Stimulated activated CD8-positive, alpha-beta memory T cell treated with anti-CD3 and anti-CD28 coated beads, Interleukin-7, amount 100 ng/mL, for 48 hours (primary cell): ENCODE measurements at regions not wholly inside any gene's neighbourhood (a gene's known extent, or its start where the extent isn't known, plus 50 kb on each side); places are given as distances from the start of the nearest gene placed in this dataset.

Experiments
- DNase-seq, 2 donors: peaks; one replicate each; pipeline ENCODE4 v3.0.0-alpha.2; 2020; ENCODE audit warnings: low read depth in 1 of 2; ENCODE audit errors: extremely low read depth in 1 of 2

DNA sequence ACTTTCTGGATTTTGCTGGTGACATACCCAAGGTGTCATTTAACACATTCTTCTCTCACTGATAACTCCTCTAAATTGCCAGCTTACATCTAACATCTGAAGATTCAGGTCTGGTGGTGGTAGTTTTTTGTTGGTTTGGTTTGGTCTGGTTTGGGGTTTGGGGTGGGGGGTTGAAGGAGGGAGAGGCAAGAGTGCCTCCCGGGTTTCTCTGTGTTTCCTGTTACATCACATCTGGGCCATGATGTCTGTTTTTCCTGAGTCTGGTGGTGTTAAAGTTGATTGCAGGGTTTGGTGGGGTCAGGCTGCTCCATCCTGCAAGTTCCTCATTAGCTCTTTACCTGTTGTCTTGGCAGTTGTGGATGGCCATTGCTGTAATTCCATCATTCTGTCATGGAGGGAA, 155.8 kb upstream of the UBL3 start:
- DNase-seq: no peak

DNA sequence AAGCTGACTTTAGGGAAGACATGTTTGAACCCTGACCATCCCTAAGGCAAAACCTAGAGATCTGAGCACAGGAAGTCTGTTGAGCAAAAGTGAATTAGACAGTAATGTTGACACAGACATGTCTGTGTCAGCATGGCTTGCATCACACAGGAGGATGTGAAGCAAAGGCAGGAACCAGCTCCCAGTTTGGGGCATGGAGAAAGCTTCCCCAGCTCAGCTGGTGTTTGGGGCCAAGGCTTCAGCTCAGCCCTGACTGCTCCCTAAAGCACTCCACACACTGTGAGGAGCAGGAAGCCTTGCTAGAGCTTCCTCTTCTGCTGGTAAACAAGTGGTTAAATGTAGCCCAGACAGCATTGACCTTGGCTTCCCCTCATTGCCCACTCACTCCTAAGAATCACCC, 153.8 kb upstream of the UBL3 start:
- DNase-seq: no peak

DNA sequence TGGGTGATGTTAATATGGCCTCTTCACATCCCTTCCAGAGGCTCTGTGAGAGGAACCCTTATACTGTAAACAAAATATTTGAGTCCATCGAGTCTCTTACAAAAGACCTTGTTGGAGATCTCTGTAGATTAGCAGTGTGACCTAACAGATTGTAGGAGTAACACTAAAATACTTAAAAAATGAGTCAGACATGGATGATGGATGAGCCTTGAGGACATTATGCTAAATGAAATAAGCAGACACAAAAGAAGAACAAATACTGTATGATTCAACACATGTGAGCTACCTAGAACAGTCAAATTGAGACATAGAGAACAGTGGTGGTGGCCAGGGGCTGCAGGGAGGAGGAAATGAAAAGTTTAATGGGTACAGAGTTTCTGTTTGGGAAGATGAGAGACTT, 152.2 kb upstream of the UBL3 start:
- no peak for DNase-seq

DNA sequence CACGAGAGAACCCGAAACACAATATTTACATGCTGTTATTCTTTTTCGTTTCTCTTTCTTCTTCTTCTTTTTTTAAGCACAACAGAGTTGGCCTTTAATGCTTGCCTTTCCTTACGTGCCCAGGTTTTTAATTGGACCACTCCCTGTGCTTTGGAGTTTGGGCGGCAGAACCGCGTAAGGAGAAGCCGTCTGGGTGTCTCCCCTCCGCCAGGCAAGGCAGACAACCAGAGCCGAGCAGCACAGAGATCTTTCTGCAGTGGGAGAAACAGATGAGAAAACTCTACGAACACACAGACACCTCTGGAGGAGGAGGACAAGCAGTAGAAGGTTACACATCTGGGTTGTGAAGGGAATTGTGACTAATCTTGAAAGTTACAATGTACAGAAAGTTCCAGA, 150.0 kb upstream of the UBL3 start:
- DNase-seq: no peak

DNA sequence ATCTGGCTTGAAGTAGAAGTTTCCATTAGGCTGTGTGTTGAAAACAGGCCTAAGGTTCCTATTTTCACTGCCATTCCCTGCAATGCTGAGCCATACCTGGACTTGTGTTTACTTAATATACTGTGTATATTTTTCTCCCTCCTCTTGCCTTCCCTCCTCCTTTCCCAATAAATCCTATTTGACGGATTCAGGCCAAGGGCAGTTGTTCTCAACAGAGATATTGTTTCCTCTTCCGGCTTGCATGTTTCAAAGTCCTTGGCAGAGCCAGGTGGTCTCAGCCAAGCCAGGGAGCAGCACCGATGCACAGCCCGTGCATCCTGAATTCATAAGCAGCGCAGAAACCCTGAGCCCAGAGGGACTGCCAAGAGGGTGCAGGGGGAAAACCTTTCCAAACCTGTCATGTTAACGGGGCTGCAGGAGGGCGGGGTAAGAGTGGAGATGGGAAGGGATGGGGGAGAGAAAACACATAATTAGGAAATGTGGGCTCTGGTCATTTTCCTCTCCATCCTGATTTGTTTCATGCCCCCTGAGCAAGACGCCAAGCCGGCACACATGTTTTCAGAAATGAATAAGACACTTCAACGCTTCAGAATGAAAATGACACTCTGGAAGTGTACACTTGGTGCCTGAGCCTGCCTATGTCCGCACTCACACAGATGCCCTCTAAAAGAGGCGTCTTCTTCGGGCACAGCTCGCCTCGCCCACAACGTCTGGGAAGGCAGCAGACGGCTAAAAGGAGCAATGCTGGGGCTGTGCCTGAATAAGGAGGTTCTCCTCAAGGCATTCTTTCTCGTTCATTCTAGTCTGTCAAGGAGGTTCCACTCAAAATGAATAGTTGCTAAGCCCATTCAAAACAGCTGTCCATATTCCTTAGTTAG, 149.3 kb upstream of the UBL3 start:
- DNase-seq: no peak

DNA sequence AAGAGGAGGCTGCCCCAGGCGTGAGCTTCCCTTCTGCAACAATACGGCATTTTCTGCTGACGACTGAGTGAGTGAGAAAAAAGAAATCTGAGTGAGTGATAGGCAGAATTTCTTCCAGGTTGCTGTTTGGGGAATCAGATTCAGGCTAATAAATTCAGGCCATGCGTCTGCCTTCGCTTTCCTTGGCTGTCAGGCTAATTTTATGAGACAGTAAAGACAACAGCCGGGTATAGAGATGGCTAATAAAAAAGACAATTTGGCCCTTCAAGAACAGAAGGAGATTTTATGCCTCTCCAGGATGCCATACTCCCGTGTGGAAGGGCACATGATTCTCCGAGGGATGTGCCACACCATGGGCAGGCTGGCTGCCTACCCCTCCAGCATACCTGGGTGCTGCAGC, 145.9 kb upstream of the UBL3 start:
- DNase-seq: no peak

DNA sequence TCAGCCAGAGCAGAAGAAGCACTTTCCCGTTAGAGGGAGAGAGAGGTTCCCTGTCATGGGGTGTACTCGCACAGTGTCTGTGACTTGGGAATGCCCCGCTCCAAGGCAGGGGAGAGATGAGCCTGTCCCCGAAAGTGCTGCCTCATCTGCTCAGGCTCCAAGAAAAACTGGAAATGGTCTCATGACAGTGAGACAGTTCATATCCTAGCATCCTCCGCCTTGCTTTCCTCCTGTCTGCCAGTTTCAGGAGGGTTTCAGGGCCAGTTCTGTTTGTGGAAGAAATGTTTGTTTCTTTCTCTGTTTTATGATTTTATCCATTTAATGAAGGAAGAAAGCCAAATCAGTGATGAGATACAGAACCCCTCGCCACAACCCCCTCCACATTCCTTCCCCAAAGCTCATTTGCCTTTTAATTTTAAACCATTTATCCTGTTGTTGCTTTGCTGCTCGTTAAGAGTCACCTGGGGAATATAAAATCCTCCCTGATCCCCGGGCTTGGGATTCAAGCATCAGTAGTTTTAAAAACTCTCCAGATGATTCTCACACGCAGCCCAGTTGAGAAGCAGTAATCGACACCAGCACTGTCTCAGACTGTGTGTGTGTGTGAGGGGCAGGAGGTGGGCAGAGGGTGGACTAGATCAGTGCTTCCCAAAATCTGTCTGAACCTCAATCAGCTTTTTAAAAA, 144.6 kb upstream of the UBL3 start:
- no peak for DNase-seq

DNA sequence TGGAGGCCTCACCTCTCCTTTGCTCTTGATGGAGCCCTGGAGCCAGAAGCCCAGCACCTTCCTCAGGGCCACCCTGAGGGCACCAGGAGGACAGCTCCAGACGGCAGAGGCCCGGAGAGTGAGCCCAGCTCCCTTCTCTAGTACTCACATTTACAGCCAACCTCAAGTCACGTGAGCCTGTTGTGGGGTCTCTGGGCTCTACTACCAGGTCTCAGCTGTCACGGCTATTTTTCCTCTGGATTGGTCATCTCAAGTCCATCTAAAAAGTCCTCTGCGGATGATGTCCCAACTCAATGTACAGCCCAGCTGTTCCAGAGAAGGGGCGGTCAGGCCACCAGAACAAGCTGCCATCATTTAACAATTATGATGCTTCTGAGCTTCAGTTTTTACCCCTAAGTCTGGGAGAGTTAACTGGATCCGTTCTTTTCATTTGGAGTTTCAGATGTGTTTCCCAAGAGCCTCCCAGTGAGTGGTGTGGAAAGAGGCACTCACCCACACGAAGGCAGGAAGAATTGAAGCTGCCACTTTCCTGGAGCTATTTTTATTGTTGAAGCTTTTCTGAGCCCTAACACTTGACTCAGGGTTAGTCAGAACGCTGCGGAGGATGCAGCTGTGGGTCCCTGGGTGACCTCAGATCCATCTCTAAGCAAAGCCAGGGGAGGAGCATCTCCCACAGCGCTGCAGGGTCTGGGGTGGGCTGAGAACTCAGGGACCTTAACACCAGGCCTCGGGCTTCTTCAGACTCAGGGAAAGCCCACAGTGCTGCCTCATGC, 143.5 kb upstream of the UBL3 start:
- no peak for DNase-seq

DNA sequence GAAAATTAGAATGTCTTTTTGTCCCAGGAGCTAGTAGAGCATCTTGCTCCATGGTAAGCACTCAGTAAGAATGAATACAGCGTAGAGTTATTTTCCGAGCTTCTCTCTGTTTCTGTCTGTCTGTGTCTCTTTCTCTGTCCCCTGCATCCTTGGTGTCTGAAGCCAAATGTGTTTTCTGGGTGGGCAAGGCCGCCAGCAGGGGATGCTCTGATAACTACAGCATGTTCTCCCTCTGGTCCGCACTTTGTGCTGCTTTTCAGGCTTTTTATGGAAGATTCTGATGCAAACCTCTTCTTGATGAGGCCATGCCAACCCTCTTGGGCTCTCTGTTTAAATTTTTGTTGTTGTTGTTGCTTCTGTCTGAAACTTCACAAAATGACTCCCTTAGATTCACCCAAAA, 142.8 kb upstream of the UBL3 start:
- no peak for DNase-seq

DNA sequence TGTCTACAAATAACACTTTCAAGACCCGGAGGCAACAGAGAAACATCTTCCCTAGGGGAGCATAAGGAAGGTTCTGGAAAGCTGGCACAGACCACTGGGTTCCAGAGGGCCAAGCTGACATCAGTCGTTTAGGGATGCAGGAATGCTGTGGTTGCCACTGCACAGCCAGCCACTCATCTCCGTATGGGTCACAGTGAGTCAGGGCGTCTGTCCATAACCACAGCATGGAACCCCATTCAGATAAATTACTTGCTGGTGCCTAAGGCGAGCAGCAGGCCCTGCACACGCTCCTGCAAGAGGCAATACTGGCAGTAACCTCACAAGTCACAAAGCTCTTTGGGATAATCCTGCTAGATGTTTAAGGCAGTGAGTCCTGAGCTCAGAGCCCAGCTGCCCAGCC, 140.9 kb upstream of the UBL3 start:
- DNase-seq: no peak

DNA sequence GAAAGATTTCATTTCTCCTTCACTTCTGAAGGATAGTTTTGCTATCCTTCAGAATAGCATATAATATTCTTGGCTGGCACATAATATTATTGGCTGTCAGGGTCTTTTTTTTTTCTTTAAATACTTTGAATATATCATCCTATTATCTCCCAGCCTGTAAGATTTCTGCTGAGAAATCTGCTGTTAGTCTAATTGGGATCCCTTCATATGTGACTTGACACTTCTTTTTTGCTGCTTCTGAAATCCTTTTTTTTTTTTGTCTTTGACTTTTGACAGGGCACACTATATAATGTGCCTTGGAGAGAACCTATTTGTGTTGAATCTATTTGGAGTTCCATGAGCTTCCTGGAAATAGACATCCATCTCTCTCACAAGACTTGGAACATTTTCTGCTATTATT, 136.9 kb upstream of the UBL3 start:
- DNase-seq: no peak

DNA sequence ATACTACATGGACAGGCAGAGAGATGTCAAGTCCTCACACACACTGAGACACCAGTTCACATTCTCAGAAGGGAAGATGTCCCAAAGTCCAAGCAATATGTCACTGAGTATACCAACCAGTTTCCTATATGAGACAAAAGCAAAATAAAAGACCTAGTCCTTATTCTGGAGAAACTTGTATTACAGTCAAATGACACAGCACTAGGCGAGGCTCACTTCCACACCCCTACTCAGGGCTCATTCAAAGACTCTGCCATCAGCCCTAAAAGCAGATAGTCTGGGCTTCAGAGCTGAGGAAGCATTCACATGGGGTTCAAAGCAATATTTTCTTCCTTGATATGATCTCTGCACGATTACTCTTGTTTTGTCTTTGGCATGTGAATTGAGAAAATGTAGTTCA, 129.9 kb upstream of the UBL3 start:
- DNase-seq: no peak

DNA sequence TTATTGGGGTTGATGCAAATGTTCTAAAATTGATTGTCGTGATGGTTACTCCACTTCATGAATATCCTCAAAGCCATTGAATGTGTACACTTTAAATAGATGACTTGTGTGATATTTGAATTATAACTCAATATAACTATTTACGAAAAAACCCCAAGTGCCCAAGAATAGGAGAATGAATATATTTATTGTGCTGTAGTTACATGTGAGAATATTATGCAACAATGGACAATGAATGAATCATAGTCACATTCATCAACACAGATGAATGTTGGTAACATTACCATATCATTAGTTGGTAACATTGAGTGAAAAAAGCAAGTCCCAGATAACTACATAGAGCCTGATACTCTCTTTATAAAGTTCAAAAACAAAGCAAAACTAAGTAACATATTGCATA, 127.8 kb upstream of the UBL3 start:
- DNase-seq: no peak

DNA sequence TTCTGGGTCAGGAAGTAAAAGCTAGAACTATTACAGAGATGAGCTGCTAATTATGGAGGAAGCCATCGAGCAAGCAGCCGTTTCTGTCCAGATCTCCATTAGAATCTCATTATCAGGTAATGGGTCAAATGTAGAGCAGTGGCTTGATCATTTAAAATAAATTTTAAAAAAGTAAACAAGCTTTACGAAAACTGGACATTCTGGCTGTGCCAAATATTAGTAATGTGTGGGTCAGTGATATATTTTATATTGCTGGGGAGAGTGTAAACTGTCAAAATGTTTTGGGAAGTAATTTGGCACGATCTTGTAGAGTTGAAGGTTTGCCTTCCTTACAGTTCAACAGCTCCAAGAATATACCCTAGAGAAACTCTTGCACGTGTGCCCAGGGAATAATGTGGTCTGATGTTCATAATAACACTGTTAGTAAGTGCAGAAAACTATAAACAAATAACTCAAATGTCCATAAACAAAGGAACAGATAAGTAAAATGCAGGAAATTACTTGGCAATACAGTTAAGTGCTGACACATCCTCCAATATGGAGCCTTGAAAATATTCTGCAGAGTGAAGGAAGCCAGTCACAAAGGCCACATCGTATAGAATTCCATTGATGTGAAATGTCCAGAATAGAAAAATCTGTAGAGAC, 127.2 kb upstream of the UBL3 start:
- DNase-seq: no peak

DNA sequence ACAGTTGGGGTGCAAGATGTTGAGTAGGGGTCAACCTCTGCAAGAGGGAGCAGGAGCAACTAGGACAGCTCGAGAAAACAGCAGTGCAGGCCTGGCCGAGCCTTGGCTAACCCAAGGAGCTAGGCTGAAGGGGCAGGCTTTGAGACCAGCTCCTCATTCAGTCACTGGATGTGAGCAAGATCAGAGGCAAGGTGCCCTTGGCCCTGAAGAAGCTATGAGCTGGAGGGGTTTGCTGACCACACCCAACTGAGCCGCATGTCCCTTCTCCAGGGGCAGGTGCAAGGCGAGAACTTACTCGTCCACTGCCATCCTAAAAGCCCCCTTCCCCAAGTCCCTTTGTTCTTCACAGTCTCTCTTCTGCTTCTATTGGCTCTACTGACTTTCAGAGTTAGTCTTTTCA, 126.1 kb upstream of the UBL3 start:
- no peak for DNase-seq

DNA sequence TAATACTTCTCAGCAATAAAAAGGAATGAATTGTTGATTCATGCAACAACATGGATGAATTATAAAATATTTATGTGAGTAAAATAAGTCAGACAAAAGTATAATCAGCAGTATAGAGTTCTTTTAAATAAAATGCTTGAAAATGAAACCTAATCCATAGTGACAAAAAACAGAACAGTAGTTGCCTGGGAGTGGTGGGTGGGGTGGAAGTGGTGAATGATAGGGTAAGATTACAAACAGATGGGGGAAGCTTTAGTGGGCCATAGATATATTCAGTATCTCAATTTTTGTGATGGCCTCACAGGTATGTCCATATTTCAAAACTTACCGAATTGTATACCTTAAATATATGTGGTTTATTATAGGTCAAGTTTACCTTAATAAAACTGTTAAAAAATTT, 124.9 kb upstream of the UBL3 start:
- DNase-seq: no peak

DNA sequence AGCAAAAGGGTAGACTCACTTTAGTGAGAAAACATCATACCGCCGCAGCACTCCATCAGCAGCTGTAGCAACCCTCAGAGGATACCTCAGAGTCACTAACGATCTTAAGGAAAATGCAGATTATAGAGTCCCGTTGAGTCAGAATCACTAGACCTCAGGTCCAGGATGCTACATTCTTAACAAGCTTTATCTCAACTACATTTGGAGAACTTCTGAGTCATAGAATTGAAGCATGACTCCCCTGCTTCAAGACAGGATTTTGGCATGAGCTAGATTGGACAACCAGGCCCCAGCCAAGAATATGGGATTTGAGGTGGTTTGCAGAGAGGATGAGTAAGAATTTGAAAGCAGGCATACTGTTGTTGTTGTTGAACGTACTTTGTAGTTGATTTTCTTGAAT, 118.9 kb upstream of the UBL3 start:
- DNase-seq: no peak

DNA sequence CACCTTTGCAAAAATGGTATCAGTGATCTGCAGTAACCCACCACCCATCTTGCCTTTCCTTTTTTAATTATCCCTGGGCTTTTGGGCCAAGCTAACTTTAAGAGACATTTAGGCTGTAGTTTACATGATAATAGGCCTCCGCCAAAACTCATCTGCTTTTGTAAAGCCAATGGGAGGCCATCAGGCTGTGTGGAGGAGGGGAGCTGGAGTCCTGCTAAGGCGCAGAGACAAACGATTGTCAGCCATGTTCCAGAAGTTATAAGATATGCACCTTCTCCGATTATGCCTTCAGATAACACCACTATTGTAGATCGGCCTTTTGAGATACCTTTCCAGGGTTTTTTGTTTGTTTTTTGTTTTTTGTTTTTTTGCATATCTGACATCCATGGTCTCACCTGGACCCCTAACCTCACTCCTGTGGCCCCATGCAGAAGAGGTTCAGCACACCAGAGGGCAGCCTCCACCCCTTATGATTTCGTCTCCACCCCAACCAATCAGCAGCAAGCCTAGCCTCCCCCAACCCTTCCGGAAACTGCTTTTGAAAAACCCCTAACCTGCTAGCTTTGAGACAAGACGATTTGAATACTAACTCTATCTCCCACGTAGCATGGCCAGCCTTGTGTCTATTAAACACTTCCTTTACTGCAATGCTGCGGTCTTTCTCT, 113.9 kb upstream of the UBL3 start:
- no peak for DNase-seq

DNA sequence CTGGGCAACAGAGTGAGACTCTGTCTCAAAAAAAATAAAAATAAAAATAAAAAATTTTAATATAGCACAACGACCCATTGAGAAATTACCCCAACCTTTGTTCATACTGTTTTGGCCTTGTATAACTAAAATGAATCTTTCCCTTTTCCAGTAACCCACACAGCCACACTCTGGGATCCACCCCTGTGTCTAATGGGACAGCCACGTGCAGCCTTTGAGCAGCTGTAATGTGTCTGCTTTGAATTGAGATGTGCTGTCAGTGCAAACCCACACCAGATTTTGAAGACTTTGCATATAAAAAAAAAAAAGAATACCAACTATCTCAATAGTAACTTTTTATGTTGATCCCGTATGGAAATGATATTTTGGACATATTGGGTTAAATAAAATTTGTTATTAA, 112.7 kb upstream of the UBL3 start:
- DNase-seq: no peak

DNA sequence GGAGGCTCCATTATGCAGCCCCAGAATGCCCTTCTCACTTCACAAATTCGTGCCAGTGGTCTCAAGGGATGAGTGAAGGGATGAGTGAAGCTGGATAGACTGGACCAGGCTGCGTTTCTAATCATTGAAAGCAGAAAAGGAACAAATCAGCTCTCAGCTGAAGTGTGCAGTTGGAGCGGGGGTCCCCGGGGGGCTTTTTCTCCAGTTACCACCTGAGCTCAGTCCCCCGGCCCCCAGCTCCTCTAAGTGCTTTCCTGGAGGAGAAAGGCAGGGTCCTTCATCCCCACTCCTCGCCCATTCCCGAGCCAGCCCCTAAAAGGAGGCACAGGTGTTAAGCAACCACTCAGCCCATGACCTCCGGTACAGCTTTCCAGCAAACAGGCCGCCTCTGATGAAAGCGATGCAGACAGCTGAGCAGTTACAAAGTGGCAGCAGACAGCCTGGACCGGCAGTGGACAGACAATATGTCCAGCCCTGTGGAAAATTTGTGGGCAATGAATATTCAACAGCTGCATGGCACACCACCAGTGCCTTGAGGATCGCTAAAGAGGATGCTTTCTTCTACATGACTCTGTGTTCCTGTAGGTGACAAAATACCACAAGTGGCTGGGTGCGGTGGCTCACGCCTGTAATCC, 110.7 kb upstream of the UBL3 start:
- DNase-seq: no peak
